Lower leg skin (tissue), 3 donors: ENCODE measurements at regions not wholly inside any gene's neighbourhood (a gene's known extent, or its start where the extent isn't known, plus 50 kb on each side); places are given as distances from the start of the nearest gene placed in this dataset.

Source experiments
- POLR2A ChIP-seq, 2 donors: fragments of 450-650 bp; IDR thresholded peaks; one replicate each; pipeline ENCODE4 v1.6.1; 2016 to 2017; ENCODE audit warnings: antibody characterized with exemption in 2 of 2, mild to moderate bottlenecking in 1 of 2, moderate library complexity in 1 of 2
- TF ChIP-seq, protein P1 (sequence below), 3 donors: fragments of 450-650 bp; IDR thresholded peaks; one replicate each; pipeline ENCODE4 v1.5.1; 2016; ENCODE audit warnings: antibody characterized with exemption in 3 of 3, mild to moderate bottlenecking in 3 of 3, moderate library complexity in 2 of 3

DNA sequence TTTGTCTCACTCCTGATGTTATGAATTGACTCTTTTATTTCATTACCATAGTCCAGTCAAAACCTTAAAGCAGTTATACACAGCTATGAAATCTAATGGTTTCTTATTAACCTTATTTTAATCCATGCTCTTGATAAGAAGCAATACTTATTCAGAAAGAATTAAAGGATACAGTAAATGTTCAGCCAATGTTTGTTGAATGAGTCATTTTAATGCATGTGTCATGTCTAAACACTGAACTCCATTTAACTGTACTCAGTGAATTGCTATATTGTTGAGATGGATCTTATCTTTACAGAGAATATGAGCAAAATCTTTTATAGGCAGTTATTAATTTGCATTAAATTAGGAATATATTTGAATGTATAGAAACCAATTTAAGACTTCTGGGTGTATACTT is 135.1 kb upstream of the TFPI start:
- no peak for TF ChIP-seq POLR2A (IDR thresholded peaks at IDR 0.05)
- TF ChIP-seq, protein P1, sequence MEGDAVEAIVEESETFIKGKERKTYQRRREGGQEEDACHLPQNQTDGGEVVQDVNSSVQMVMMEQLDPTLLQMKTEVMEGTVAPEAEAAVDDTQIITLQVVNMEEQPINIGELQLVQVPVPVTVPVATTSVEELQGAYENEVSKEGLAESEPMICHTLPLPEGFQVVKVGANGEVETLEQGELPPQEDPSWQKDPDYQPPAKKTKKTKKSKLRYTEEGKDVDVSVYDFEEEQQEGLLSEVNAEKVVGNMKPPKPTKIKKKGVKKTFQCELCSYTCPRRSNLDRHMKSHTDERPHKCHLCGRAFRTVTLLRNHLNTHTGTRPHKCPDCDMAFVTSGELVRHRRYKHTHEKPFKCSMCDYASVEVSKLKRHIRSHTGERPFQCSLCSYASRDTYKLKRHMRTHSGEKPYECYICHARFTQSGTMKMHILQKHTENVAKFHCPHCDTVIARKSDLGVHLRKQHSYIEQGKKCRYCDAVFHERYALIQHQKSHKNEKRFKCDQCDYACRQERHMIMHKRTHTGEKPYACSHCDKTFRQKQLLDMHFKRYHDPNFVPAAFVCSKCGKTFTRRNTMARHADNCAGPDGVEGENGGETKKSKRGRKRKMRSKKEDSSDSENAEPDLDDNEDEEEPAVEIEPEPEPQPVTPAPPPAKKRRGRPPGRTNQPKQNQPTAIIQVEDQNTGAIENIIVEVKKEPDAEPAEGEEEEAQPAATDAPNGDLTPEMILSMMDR (IDR thresholded peaks at IDR 0.05): no peak
